ENCODE measurements at regions not wholly inside any gene's neighbourhood (a gene's known extent, or its start where the extent isn't known, plus 50 kb on each side); places are given as distances from the start of the nearest gene placed in this dataset.

GRCh38 chr18:25931126-25931525 lies 159.3 kb downstream of the SS18 start:
- TF ChIP-seq POLR2AphosphoS5 (IDR thresholded peaks at IDR 0.05; ENCODE audit: low read depth, low read length) (no peak), POLR2A (IDR thresholded peaks at IDR 0.05; ENCODE audit: low read depth, low read length) (no peak)

Measured in GM12892 (cell line).